OCI-LY7 (cell line): ENCODE measurements at regions not wholly inside any gene's neighbourhood (a gene's known extent, or its start where the extent isn't known, plus 50 kb on each side); places are given as distances from the start of the nearest gene placed in this dataset.

Source experiments
- BruUV-seq: library from RNA; stranded (reverse); fragments of 400-500 nt; replicated peaks from 2 replicates; lab custom pipeline; 2021; lab: Mats Ljungman, UMichigan
- CTCF ChIA-PET: fragments of 300-600 bp; sonication (Branson Sonifier 250); formaldehyde crosslinking; loops from one replicate; lab custom pipeline; 2022; ENCODE audit warnings: antibody characterized with exemption; ENCODE audit not compliant: unreplicated experiment; lab: Charles Lee
- POLR2A ChIA-PET: fragments of 300-600 bp; sonication (Branson Sonifier 250); formaldehyde crosslinking; loops from one replicate; lab custom pipeline; 2022; ENCODE audit warnings: antibody characterized with exemption; lab: Charles Lee
- DNase-seq: peaks from one replicate; pipeline ENCODE4 v3.0.0-alpha.2; 2015; ENCODE audit warnings: low spot score
- H2AFZ ChIP-seq: fragments of 200-600 bp; sonication (generic), shearing (Covaris generic); 2 replicates; pipeline ENCODE4 v1.6.1; 2014; ENCODE audit warnings: mild to moderate bottlenecking, antibody characterized with exemption, low read length, moderate library complexity
- H3K27ac ChIP-seq: fragments of 200-600 bp; sonication (generic); 2 replicates; pipeline ENCODE4 v1.5.1; 2014; ENCODE audit warnings: mixed run types, low read depth, mild to moderate bottlenecking, moderate library complexity, low read length, inconsistent platforms; ENCODE audit not compliant: poor library complexity, severe bottlenecking
- H3K36me3 ChIP-seq: fragments of 200-600 bp; sonication (generic); 2 replicates; pipeline ENCODE4 v1.6.1; 2014; ENCODE audit warnings: mild to moderate bottlenecking, antibody characterized with exemption, low read length, moderate library complexity, mixed read lengths; ENCODE audit not compliant: insufficient read depth
- H3K4me1 ChIP-seq: fragments of 200-600 bp; sonication (generic); 2 replicates; pipeline ENCODE4 v1.5.1; 2014; ENCODE audit warnings: mild to moderate bottlenecking, low read length; ENCODE audit not compliant: insufficient read depth, poor library complexity, severe bottlenecking
- H3K4me2 ChIP-seq: fragments of 200-600 bp; sonication (generic); 2 replicates; pipeline ENCODE4 v1.6.1; 2014; ENCODE audit warnings: mild to moderate bottlenecking, low read length
- H3K4me3 ChIP-seq: fragments of 200-600 bp; sonication (generic); 2 replicates; pipeline ENCODE4 v1.5.1; 2014; ENCODE audit warnings: mild to moderate bottlenecking, low read depth, low read length; ENCODE audit not compliant: poor library complexity, severe bottlenecking
- H3K79me2 ChIP-seq: fragments of 200-600 bp; sonication (generic); 2 replicates; pipeline ENCODE4 v1.6.1; 2016; ENCODE audit warnings: low read depth, mild to moderate bottlenecking, low read length, moderate library complexity, mixed read lengths; ENCODE audit not compliant: insufficient read depth
- H3K9me2 ChIP-seq: fragments of 200-600 bp; sonication (generic); 2 replicates; pipeline ENCODE4 v1.6.1; 2016; ENCODE audit warnings: mild to moderate bottlenecking, low read length, mixed read lengths; ENCODE audit not compliant: insufficient read depth
- H3K9me3 ChIP-seq: fragments of 200-600 bp; sonication (generic); 2 replicates; pipeline ENCODE4 v1.6.1; 2014; ENCODE audit warnings: mild to moderate bottlenecking, mixed run types, low read length, mixed read lengths
- H4K20me1 ChIP-seq: fragments of 200-600 bp; sonication (generic); 2 replicates; pipeline ENCODE4 v1.6.1; 2014; ENCODE audit warnings: mild to moderate bottlenecking, antibody characterized with exemption, low read length, moderate library complexity, mixed read lengths; ENCODE audit not compliant: insufficient read depth
- EZH2phosphoT487 ChIP-seq: fragments of 200-600 bp; sonication (generic); IDR thresholded peaks from 2 replicates; pipeline ENCODE4 v1.6.1; 2018; ENCODE audit warnings: low read depth, borderline replicate concordance, mild to moderate bottlenecking, mixed run types, antibody characterized with exemption, low read length, moderate library complexity, mixed read lengths
- intact Hi-C: fragments of 100-400 bp; cut with micrococcal nuclease; formaldehyde crosslinking; loops from one replicate; pipeline ENCODE4 v1.10.0; 2022; ENCODE audit not compliant: unreplicated experiment
- TF ChIP-seq, protein P1 (sequence below): fragments of 200-600 bp; sonication (generic); conservative IDR thresholded peaks from 2 replicates; pipeline ENCODE4 v1.5.1; 2014; ENCODE audit warnings: mild to moderate bottlenecking, antibody characterized with exemption, low read length, moderate library complexity, mixed read lengths

GRCh38 chr16:9612267-9612666 is 520.8 kb downstream of the HAPSTR1 start:
- intact Hi-C loops, result no loop called here

GRCh38 chr16:9614389-9614788 is 522.9 kb downstream of the HAPSTR1 start:
- BruUV-seq, result no TSS peak
- intact Hi-C loops, result no loop called here
- no peaks in the 10 kb centered on the region for H4K20me1 ChIP-seq
- H3K27ac ChIP-seq, result no peak overlapping the region
- H3K4me2 ChIP-seq, result no peak overlapping the region
- no peak for DNase-seq
- H3K9me2 ChIP-seq, result no peaks in the 10 kb centered on the region
- ChIA-PET CTCF (no interaction called here), POLR2A (no interaction called here)
- no peaks in the 10 kb centered on the region for H3K79me2 ChIP-seq
- TF ChIP-seq EZH2phosphoT487, result no peak
- TF ChIP-seq, protein P1, sequence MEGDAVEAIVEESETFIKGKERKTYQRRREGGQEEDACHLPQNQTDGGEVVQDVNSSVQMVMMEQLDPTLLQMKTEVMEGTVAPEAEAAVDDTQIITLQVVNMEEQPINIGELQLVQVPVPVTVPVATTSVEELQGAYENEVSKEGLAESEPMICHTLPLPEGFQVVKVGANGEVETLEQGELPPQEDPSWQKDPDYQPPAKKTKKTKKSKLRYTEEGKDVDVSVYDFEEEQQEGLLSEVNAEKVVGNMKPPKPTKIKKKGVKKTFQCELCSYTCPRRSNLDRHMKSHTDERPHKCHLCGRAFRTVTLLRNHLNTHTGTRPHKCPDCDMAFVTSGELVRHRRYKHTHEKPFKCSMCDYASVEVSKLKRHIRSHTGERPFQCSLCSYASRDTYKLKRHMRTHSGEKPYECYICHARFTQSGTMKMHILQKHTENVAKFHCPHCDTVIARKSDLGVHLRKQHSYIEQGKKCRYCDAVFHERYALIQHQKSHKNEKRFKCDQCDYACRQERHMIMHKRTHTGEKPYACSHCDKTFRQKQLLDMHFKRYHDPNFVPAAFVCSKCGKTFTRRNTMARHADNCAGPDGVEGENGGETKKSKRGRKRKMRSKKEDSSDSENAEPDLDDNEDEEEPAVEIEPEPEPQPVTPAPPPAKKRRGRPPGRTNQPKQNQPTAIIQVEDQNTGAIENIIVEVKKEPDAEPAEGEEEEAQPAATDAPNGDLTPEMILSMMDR, result no peak
- no peak overlapping the region for H3K4me3 ChIP-seq
- no peaks in the 10 kb centered on the region for H3K9me3 ChIP-seq
- H3K36me3 ChIP-seq, result no peaks in the 10 kb centered on the region
- no peak overlapping the region for H2AFZ ChIP-seq
- no peaks in the 10 kb centered on the region for H3K4me1 ChIP-seq

More at GRCh38 chr16:9612267-9612666, 520.8 kb downstream of the HAPSTR1 start:
- Histone ChIP-seq H3K4me1 (no peaks in the 10 kb centered on the region), H3K36me3 (no peaks in the 10 kb centered on the region), H2AFZ (no peak overlapping the region), H3K27ac (no peak overlapping the region), H3K79me2 (no peaks in the 10 kb centered on the region), H3K4me3 (no peak overlapping the region), H3K9me2 (no peaks in the 10 kb centered on the region), H3K9me3 (no peaks in the 10 kb centered on the region), H4K20me1 (no peaks in the 10 kb centered on the region), H3K4me2 (no peak overlapping the region)
- ChIA-PET POLR2A (no interaction called here), CTCF (no interaction called here)
- TF ChIP-seq, protein P1, result no peak
- no peak for TF ChIP-seq EZH2phosphoT487
- no TSS peak for BruUV-seq
- DNase-seq, result no peak

DNA sequence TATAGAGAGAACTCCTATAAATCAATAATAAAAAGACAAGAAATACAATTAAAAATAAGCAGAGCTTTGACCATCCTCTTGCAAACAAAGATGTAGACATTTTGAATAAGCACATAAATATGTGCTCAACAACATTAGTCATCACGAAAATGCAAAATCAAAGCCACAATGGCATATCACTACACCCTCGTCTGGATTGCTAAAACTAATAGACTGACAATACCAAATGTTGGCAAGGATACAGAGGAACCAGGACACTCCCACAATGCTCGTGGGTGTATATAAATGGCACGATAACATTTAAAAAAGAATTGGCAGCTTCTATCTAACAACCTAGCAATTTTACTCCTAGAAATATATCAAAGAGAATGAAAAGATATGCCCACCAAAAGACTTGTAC is 530.8 kb downstream of the HAPSTR1 start:
- Histone ChIP-seq H3K9me3 (no peaks in the 10 kb centered on the region), H3K4me2 (no peak overlapping the region), H3K9me2 (no peaks in the 10 kb centered on the region), H4K20me1 (no peaks in the 10 kb centered on the region), H2AFZ (no peak overlapping the region), H3K36me3 (no peaks in the 10 kb centered on the region), H3K4me1 (no peaks in the 10 kb centered on the region), H3K27ac (no peak overlapping the region), H3K79me2 (no peaks in the 10 kb centered on the region), H3K4me3 (no peak overlapping the region)
- ChIA-PET POLR2A (interaction anchor here (0.6 kb wide), 1 partner anchor 419 kb away, joined by 3 read pairs; no protein-coding TSS in a partner anchor), CTCF (no interaction called here)
- DNase-seq, result no peak
- BruUV-seq, result no TSS peak
- intact Hi-C loops, result no loop called here
- TF ChIP-seq, protein P1, result no peak
